Peyer's patch (tissue), 4 donors: ENCODE measurements at regions not wholly inside any gene's neighbourhood (a gene's known extent, or its start where the extent isn't known, plus 50 kb on each side); places are given as distances from the start of the nearest gene placed in this dataset.

Experiments used
- POLR2A ChIP-seq, 2 donors: fragments of 450-650 bp; IDR thresholded peaks; one replicate each; pipeline ENCODE4 v1.5.1; 2017; ENCODE audit warnings: antibody characterized with exemption in 2 of 2, mild to moderate bottlenecking in 2 of 2, moderate library complexity in 2 of 2
- TF ChIP-seq, protein P1 (sequence below), 6 experiments: fragments of 450-650 bp in 4 of 6; fragments of 200-600 bp in 2 of 6; sonication (generic) in 1 of 6; IDR thresholded peaks; one replicate each; pipeline ENCODE4 v1.5.1; 2017 to 2019; ENCODE audit warnings: antibody characterized with exemption in 6 of 6, mild to moderate bottlenecking in 3 of 6, moderate library complexity in 1 of 6

DNA sequence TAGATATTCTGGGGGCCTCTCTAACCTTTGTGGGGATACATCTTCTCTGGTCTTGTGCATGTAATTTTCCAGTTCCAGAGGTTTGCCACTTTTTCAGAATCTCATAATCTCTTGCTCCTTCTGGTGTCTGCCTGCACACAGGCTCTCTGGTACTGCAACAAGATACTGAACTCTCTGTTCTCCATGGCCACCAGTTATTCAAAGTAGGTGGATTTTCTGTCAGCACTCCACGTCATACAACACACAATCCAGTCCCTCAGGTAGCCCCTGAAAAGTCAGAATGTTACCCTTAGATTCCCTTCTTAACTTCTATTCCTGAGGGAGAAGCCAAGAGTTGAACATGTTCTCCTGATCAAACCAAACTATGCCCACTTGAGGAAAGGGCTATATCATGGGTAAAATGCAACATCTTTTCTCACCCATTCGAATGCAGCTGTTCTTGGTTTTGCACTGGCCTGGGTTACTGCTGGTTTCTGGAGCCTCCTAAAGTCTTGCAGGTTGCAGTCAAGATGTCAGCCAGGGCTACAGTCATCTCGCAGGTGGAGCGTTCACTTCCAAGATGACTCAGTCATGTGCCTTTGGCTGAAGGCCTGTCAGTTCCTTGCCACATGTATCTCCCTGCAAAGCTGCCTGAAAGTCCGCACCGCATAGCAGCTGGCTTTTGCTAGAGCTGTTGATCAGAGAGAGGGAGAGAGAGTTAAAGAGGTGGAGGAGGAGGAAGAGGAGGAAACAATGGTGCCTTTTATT lies 57.7 kb upstream of the TUBA3C start:
- TF ChIP-seq, protein P1, sequence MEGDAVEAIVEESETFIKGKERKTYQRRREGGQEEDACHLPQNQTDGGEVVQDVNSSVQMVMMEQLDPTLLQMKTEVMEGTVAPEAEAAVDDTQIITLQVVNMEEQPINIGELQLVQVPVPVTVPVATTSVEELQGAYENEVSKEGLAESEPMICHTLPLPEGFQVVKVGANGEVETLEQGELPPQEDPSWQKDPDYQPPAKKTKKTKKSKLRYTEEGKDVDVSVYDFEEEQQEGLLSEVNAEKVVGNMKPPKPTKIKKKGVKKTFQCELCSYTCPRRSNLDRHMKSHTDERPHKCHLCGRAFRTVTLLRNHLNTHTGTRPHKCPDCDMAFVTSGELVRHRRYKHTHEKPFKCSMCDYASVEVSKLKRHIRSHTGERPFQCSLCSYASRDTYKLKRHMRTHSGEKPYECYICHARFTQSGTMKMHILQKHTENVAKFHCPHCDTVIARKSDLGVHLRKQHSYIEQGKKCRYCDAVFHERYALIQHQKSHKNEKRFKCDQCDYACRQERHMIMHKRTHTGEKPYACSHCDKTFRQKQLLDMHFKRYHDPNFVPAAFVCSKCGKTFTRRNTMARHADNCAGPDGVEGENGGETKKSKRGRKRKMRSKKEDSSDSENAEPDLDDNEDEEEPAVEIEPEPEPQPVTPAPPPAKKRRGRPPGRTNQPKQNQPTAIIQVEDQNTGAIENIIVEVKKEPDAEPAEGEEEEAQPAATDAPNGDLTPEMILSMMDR (IDR thresholded peaks at IDR 0.05) = no peak
- no peak for TF ChIP-seq POLR2A (IDR thresholded peaks at IDR 0.05)
